RWPE2 (cell line): ENCODE measurements at regions not wholly inside any gene's neighbourhood (a gene's known extent, or its start where the extent isn't known, plus 50 kb on each side); places are given as distances from the start of the nearest gene placed in this dataset.
A peak's percentile ranks its signal among the peaks of the same experiment; 100 is the strongest.
"Not testable (repeated sequence)": the region's sequence is repeated elsewhere in the genome, so short reads cannot be mapped to it uniquely, and the experiment has no call there.

Experiments
- ATAC-seq: fragments of 200-7000 bp; cut with Tn5 transposase; 3 replicates; pipeline ENCODE4 v1.9.1; 2021; ENCODE audit warnings: low read depth
- DNase-seq: peaks from one replicate; pipeline ENCODE4 v3.0.0-alpha.2; 2020; ENCODE audit warnings: low spot score
- H3K27ac ChIP-seq: fragments of 450-650 bp; 2 replicates; pipeline ENCODE4 v1.5.1; 2017; ENCODE audit warnings: mild to moderate bottlenecking; ENCODE audit not compliant: poor library complexity, severe bottlenecking
- H3K27me3 ChIP-seq: fragments of 250-450 bp; sonication (Bioruptor Pico); 2 replicates; pipeline ENCODE4 v1.5.1; 2021; ENCODE audit warnings: mild to moderate bottlenecking, moderate library complexity; ENCODE audit not compliant: insufficient read depth, poor library complexity, severe bottlenecking
- H3K36me3 ChIP-seq: fragments of 250-450 bp; sonication (Bioruptor Pico); 2 replicates; pipeline ENCODE4 v1.5.1; 2020; ENCODE audit warnings: low read depth, mild to moderate bottlenecking, moderate library complexity
- H3K4me1 ChIP-seq: fragments of 250-450 bp; sonication (Bioruptor Pico); 2 replicates; pipeline ENCODE4 v1.5.1; 2021; ENCODE audit warnings: mild to moderate bottlenecking, moderate library complexity; ENCODE audit not compliant: insufficient read depth, poor library complexity, severe bottlenecking
- H3K4me3 ChIP-seq: fragments of 250-450 bp; sonication (Bioruptor Pico); 2 replicates; pipeline ENCODE4 v1.5.1; 2021; ENCODE audit warnings: mild to moderate bottlenecking, moderate library complexity; ENCODE audit not compliant: severe bottlenecking
- H3K9me3 ChIP-seq: fragments of 250-450 bp; sonication (Bioruptor Pico); 2 replicates; pipeline ENCODE4 v1.5.1; 2021; ENCODE audit warnings: mild to moderate bottlenecking, moderate library complexity; ENCODE audit not compliant: severe bottlenecking
- CTCF ChIP-seq: fragments of 450-650 bp; IDR thresholded peaks from one replicate; pipeline ENCODE4 v1.5.1; 2017; ENCODE audit warnings: mild to moderate bottlenecking, moderate library complexity; ENCODE audit not compliant: poor library complexity, severe bottlenecking

- ATAC-seq, DNase-seq, H3K36me3 ChIP-seq, H3K4me3 ChIP-seq, H3K9me3 ChIP-seq, H3K27me3 ChIP-seq, H3K27ac ChIP-seq, H3K4me1 ChIP-seq: not testable (repeated sequence)
These were observed 190.8 kb downstream of the SPIN4 start for GRCh38 chrX:63160340-63160739.

GRCh38 chrX:63145526-63145925, 205.6 kb downstream of the SPIN4 start:
- DNase-seq, H3K4me3 ChIP-seq, H3K36me3 ChIP-seq, H3K9me3 ChIP-seq, H3K27ac ChIP-seq, H3K27me3 ChIP-seq, H3K4me1 ChIP-seq, ATAC-seq: not testable (repeated sequence)

GRCh38 chrX:63142588-63142987, 208.5 kb downstream of the SPIN4 start:
- H3K4me3 ChIP-seq, H3K4me1 ChIP-seq, H3K27me3 ChIP-seq, ATAC-seq, DNase-seq, H3K36me3 ChIP-seq, H3K9me3 ChIP-seq, H3K27ac ChIP-seq: not testable (repeated sequence)

- ATAC-seq, DNase-seq, H3K27ac ChIP-seq, H3K4me1 ChIP-seq, H3K36me3 ChIP-seq, H3K27me3 ChIP-seq, H3K9me3 ChIP-seq, H3K4me3 ChIP-seq: not testable (repeated sequence)
These were observed 215.3 kb downstream of the SPIN4 start for GRCh38 chrX:63135859-63136258.

GRCh38 chrX:63128509-63128908, 222.6 kb downstream of the SPIN4 start:
- Histone ChIP-seq H3K4me1 (no peaks in the 10 kb centered on the region), H3K9me3 (no peaks in the 10 kb centered on the region), H3K36me3 (no peaks in the 10 kb centered on the region), H3K4me3 (no peak overlapping the region), H3K27me3 (no peaks in the 10 kb centered on the region), H3K27ac (no peak overlapping the region)
- no peak for ATAC-seq
- DNase-seq, result no peak
- peak; percentile 29 for TF ChIP-seq CTCF

- Histone ChIP-seq H3K27me3 (no peaks in the 10 kb centered on the region), H3K4me1 (no peaks in the 10 kb centered on the region), H3K36me3 (no peaks in the 10 kb centered on the region), H3K27ac (no peak overlapping the region), H3K9me3 (no peaks in the 10 kb centered on the region), H3K4me3 (no peak overlapping the region)
- ATAC-seq, result no peak
- DNase-seq, result no peak
- no peak for TF ChIP-seq CTCF
These were observed 235.9 kb downstream of the SPIN4 start for GRCh38 chrX:63115196-63115595.

GRCh38 chrX:63101879-63102620, 249.1 kb downstream of the SPIN4 start:
- Histone ChIP-seq H3K4me3 (no peak overlapping the region), H3K27me3 (no peaks in the 10 kb centered on the region), H3K4me1 (no peaks in the 10 kb centered on the region), H3K27ac (no peak overlapping the region), H3K36me3 (no peaks in the 10 kb centered on the region), H3K9me3 (no peaks in the 10 kb centered on the region)
- DNase-seq, result no peak
- TF ChIP-seq CTCF, result no peak
- ATAC-seq, result no peak
